A172 (cell line): ENCODE measurements at regions not wholly inside any gene's neighbourhood (a gene's known extent, or its start where the extent isn't known, plus 50 kb on each side); places are given as distances from the start of the nearest gene placed in this dataset.
A peak's percentile ranks its signal among the peaks of the same experiment; 100 is the strongest.
"Not testable (repeated sequence)": the region's sequence is repeated elsewhere in the genome, so short reads cannot be mapped to it uniquely, and the experiment has no call there.

Experiments
- DNase-seq: peaks from one replicate; pipeline ENCODE4 v3.0.0-alpha.2; 2015; ENCODE audit warnings: low spot score

GRCh38 chr11:44452827-44453572, 112.5 kb upstream of the CD82 start:
- DNase-seq: no peak

- no peak for DNase-seq
Observed at GRCh38 chr11:44453871-44454270, 111.6 kb upstream of the CD82 start.

- DNase-seq: no peak
Observed at GRCh38 chr11:44454666-44455065, 110.8 kb upstream of the CD82 start.

GRCh38 chr11:44456544-44457300, 108.7 kb upstream of the CD82 start:
- no peak for DNase-seq

GRCh38 chr11:44457862-44458261, 107.6 kb upstream of the CD82 start:
- no peak for DNase-seq

- no peak for DNase-seq
Observed at GRCh38 chr11:44463751-44464150, 101.7 kb upstream of the CD82 start.

- peak; percentile 23 for DNase-seq
Observed at GRCh38 chr11:44464741-44465140, 100.7 kb upstream of the CD82 start.

GRCh38 chr11:44466531-44467205, 98.8 kb upstream of the CD82 start:
- no peak for DNase-seq

GRCh38 chr11:44467413-44467812, 98.0 kb upstream of the CD82 start:
- no peak for DNase-seq

- no peak for DNase-seq
Observed at GRCh38 chr11:44467931-44468330, 97.5 kb upstream of the CD82 start.

GRCh38 chr11:44468345-44468988, 97.0 kb upstream of the CD82 start:
- DNase-seq: no peak

- no peak for DNase-seq
Observed at GRCh38 chr11:44469412-44469811, 96.1 kb upstream of the CD82 start.

GRCh38 chr11:44470854-44471253, 94.6 kb upstream of the CD82 start:
- no peak for DNase-seq

GRCh38 chr11:44471603-44472002, 93.9 kb upstream of the CD82 start:
- no peak for DNase-seq

GRCh38 chr11:44472916-44473315, 92.5 kb upstream of the CD82 start:
- no peak for DNase-seq

GRCh38 chr11:44474702-44475101, 90.8 kb upstream of the CD82 start:
- no peak for DNase-seq

- DNase-seq: no peak
Observed at GRCh38 chr11:44475114-44475686, 90.3 kb upstream of the CD82 start.

GRCh38 chr11:44482338-44482737, 83.1 kb upstream of the CD82 start:
- not testable (repeated sequence) for DNase-seq

- peak; percentile 13 for DNase-seq
Observed at GRCh38 chr11:44483919-44484610, 81.4 kb upstream of the CD82 start.

GRCh38 chr11:44488165-44488965, 77.1 kb upstream of the CD82 start:
- DNase-seq: no peak
